ENCODE measurements at regions not wholly inside any gene's neighbourhood (a gene's known extent, or its start where the extent isn't known, plus 50 kb on each side); places are given as distances from the start of the nearest gene placed in this dataset.

DNA sequence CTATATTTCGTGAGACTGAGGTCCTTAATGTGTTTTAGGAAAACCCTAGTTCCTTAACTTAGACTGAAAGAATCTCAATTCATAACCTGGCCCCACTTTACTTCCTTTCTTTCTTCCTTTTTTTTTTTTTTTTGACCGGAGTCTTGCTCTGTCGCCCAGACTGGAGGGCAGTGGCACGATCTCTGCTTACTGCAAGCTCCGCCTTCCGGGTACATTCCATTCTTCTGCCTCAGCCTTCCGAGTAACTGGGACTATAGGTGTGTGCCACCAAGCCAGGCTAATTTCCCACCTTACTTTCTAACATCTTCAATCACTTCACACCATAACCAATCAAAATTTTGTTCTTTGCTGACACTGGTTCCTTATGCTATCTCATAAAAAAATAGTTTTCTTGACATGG, 2097.0 kb downstream of the PCDH9 start:
- Histone ChIP-seq H3K9me2 (replicated peaks; ENCODE audit: insufficient read depth) (no peaks in the 10 kb centered on the region), H4K20me1 (ENCODE audit: insufficient read depth, poor library complexity, severe bottlenecking) (no peaks in the 10 kb centered on the region), H3K79me2 (no peaks in the 10 kb centered on the region), H3K27me3 (no peaks in the 10 kb centered on the region), H3K4me1 (ENCODE audit: insufficient read depth) (no peaks in the 10 kb centered on the region), H3K4me3 (no peak overlapping the region), H3K9me3 (ENCODE audit: low read depth) (no peaks in the 10 kb centered on the region), H3K36me3 (replicated peaks; ENCODE audit: insufficient read depth, low read depth) (no peaks in the 10 kb centered on the region), H2AFZ (no peak overlapping the region), H3K27ac (no peak overlapping the region), H3K4me2 (no peak overlapping the region)
- DNase-seq (ENCODE audit: low spot score): no peak
- TF ChIP-seq EZH2phosphoT487 (IDR thresholded peaks at IDR 0.05; ENCODE audit: low read depth, severe bottlenecking, unreplicated experiment) (no peak), CTCF (IDR thresholded peaks at IDR 0.05; ENCODE audit: poor library complexity) (no peak), EZH2 (IDR thresholded peaks at IDR 0.05; ENCODE audit: borderline replicate concordance) (no peak)
- WGBS (ENCODE audit: low lambda C conversion rate, missing lambda C conversion rate): 63% methylated on average over 7 of the region's 7 CpGs

- no peaks in the 10 kb centered on the region for H3K9me2 ChIP-seq (replicated peaks; ENCODE audit: insufficient read depth)
- TF ChIP-seq CTCF (IDR thresholded peaks at IDR 0.05; ENCODE audit: poor library complexity) (no peak), EZH2 (IDR thresholded peaks at IDR 0.05; ENCODE audit: borderline replicate concordance) (no peak), EZH2phosphoT487 (IDR thresholded peaks at IDR 0.05; ENCODE audit: low read depth, severe bottlenecking, unreplicated experiment) (no peak)
- DNase-seq (ENCODE audit: low spot score): no peak
- H3K79me2 ChIP-seq: no peaks in the 10 kb centered on the region
- no peak overlapping the region for H3K4me3 ChIP-seq
- no peak overlapping the region for H3K4me2 ChIP-seq
- no peaks in the 10 kb centered on the region for H3K4me1 ChIP-seq (ENCODE audit: insufficient read depth)
- WGBS (ENCODE audit: low lambda C conversion rate, missing lambda C conversion rate): 74% methylated on average over 1 of the region's 1 CpG
- H3K27me3 ChIP-seq: no peaks in the 10 kb centered on the region
- no peak overlapping the region for H3K27ac ChIP-seq
- H4K20me1 ChIP-seq (ENCODE audit: insufficient read depth, poor library complexity, severe bottlenecking): no peaks in the 10 kb centered on the region
- H3K36me3 ChIP-seq (replicated peaks; ENCODE audit: insufficient read depth, low read depth): no peaks in the 10 kb centered on the region
- H3K9me3 ChIP-seq (ENCODE audit: low read depth): no peaks in the 10 kb centered on the region
- H2AFZ ChIP-seq: no peak overlapping the region
These were observed 2104.9 kb downstream of the PCDH9 start for GRCh38 chr13:65125236-65125635.

GRCh38 chr13:65112531-65112941, 2117.6 kb downstream of the PCDH9 start:
- Histone ChIP-seq H4K20me1 (ENCODE audit: insufficient read depth, poor library complexity, severe bottlenecking) (no peaks in the 10 kb centered on the region), H3K4me2 (no peak overlapping the region), H2AFZ (no peak overlapping the region), H3K27me3 (no peaks in the 10 kb centered on the region), H3K27ac (no peak overlapping the region), H3K4me3 (no peak overlapping the region), H3K36me3 (replicated peaks; ENCODE audit: insufficient read depth, low read depth) (no peaks in the 10 kb centered on the region), H3K79me2 (no peaks in the 10 kb centered on the region), H3K4me1 (ENCODE audit: insufficient read depth) (no peaks in the 10 kb centered on the region), H3K9me2 (replicated peaks; ENCODE audit: insufficient read depth) (no peaks in the 10 kb centered on the region), H3K9me3 (ENCODE audit: low read depth) (no peaks in the 10 kb centered on the region)
- no peak for TF ChIP-seq EZH2 (IDR thresholded peaks at IDR 0.05; ENCODE audit: borderline replicate concordance)
- no peak for TF ChIP-seq CTCF (IDR thresholded peaks at IDR 0.05; ENCODE audit: poor library complexity)
- 71% methylated on average over 3 of the region's 3 CpGs for WGBS (ENCODE audit: low lambda C conversion rate, missing lambda C conversion rate)
- no peak for DNase-seq (ENCODE audit: low spot score)

GRCh38 chr13:65112123-65112522, 2118.0 kb downstream of the PCDH9 start:
- Histone ChIP-seq H3K79me2 (no peaks in the 10 kb centered on the region), H3K27me3 (no peaks in the 10 kb centered on the region), H3K4me1 (ENCODE audit: insufficient read depth) (no peaks in the 10 kb centered on the region), H3K36me3 (replicated peaks; ENCODE audit: insufficient read depth, low read depth) (no peaks in the 10 kb centered on the region), H4K20me1 (ENCODE audit: insufficient read depth, poor library complexity, severe bottlenecking) (no peaks in the 10 kb centered on the region), H3K4me2 (no peak overlapping the region), H3K9me3 (ENCODE audit: low read depth) (no peaks in the 10 kb centered on the region), H2AFZ (no peak overlapping the region), H3K27ac (no peak overlapping the region), H3K9me2 (replicated peaks; ENCODE audit: insufficient read depth) (no peaks in the 10 kb centered on the region), H3K4me3 (no peak overlapping the region)
- no peak for TF ChIP-seq EZH2phosphoT487 (IDR thresholded peaks at IDR 0.05; ENCODE audit: low read depth, severe bottlenecking, unreplicated experiment)
- TF ChIP-seq CTCF (IDR thresholded peaks at IDR 0.05; ENCODE audit: poor library complexity): no peak
- TF ChIP-seq EZH2 (IDR thresholded peaks at IDR 0.05; ENCODE audit: borderline replicate concordance): no peak
- WGBS (ENCODE audit: low lambda C conversion rate, missing lambda C conversion rate): 85% methylated on average over 1 of the region's 1 CpG
- DNase-seq (ENCODE audit: low spot score): no peak

All from hepatocyte (in vitro differentiated cells).